Lung microvascular endothelial cell (primary cell): ENCODE measurements at regions not wholly inside any gene's neighbourhood (a gene's known extent, or its start where the extent isn't known, plus 50 kb on each side); places are given as distances from the start of the nearest gene placed in this dataset.
"Not testable (repeated sequence)": the region's sequence is repeated elsewhere in the genome, so short reads cannot be mapped to it uniquely, and the experiment has no call there.

Experiments used
- DNase-seq, 2 donors: peaks; one replicate each; pipeline versions ENCODE4 v3.0.0 to v3.0.0-alpha.2; 2010; ENCODE audit warnings: low read depth in 2 of 2

GRCh38 chrX:34576864-34577263 lies 80.2 kb downstream of the TMEM47 start:
- DNase-seq = no peak

GRCh38 chrX:34565981-34566380 lies 91.1 kb downstream of the TMEM47 start:
- no peak for DNase-seq

GRCh38 chrX:34563804-34564203 lies 93.3 kb downstream of the TMEM47 start:
- peak; percentile 33 to 58 for DNase-seq

GRCh38 chrX:34563061-34563460 lies 94.0 kb downstream of the TMEM47 start:
- DNase-seq = no peak

GRCh38 chrX:34562006-34562405 lies 95.1 kb downstream of the TMEM47 start:
- DNase-seq = peak in 1 of 2 donors; percentile 35

GRCh38 chrX:34560180-34560579 lies 96.9 kb downstream of the TMEM47 start:
- DNase-seq = no peak

GRCh38 chrX:34559325-34559724 lies 97.8 kb downstream of the TMEM47 start:
- DNase-seq = peak; percentile 0 to 52

- DNase-seq = no peak
Observed at GRCh38 chrX:34557733-34558132, 99.4 kb downstream of the TMEM47 start.

- no peak for DNase-seq
Observed at GRCh38 chrX:34555481-34555880, 101.6 kb downstream of the TMEM47 start.

GRCh38 chrX:34546366-34546765 lies 110.7 kb downstream of the TMEM47 start:
- peak in 1 of 2 donors; percentile 5 for DNase-seq

GRCh38 chrX:34528081-34528480 lies 129.0 kb downstream of the TMEM47 start:
- DNase-seq = peak; percentile 5 to 61

GRCh38 chrX:34521563-34521962 lies 135.5 kb downstream of the TMEM47 start:
- DNase-seq = peak; percentile 46 to 48

- no peak for DNase-seq
Observed at GRCh38 chrX:34509394-34509793, 147.7 kb downstream of the TMEM47 start.

- peak; percentile 60 to 76 for DNase-seq
Observed at GRCh38 chrX:34503119-34503518, 154.0 kb downstream of the TMEM47 start.

- no peak for DNase-seq
Observed at GRCh38 chrX:34493086-34493485, 164.0 kb downstream of the TMEM47 start.

GRCh38 chrX:34491126-34491525 lies 166.0 kb downstream of the TMEM47 start:
- no peak for DNase-seq

GRCh38 chrX:34487364-34487763 lies 169.7 kb downstream of the TMEM47 start:
- peak in 1 of 2 donors; percentile 63 for DNase-seq

GRCh38 chrX:34483980-34484379 lies 173.1 kb downstream of the TMEM47 start:
- no peak for DNase-seq

- no peak for DNase-seq
Observed at GRCh38 chrX:34470507-34470906, 186.6 kb downstream of the TMEM47 start.

GRCh38 chrX:34467437-34467836 lies 189.6 kb downstream of the TMEM47 start:
- peak; percentile 3 to 25 for DNase-seq

GRCh38 chrX:34463220-34463619 lies 193.9 kb downstream of the TMEM47 start:
- DNase-seq = not testable (repeated sequence)

- DNase-seq = not testable (repeated sequence)
Observed at GRCh38 chrX:34457850-34458249, 199.2 kb downstream of the TMEM47 start.

GRCh38 chrX:34437586-34437985 lies 219.5 kb downstream of the TMEM47 start:
- DNase-seq = no peak

- DNase-seq = no peak
Observed at GRCh38 chrX:34426334-34426733, 230.8 kb downstream of the TMEM47 start.
